CD14-positive monocyte (primary cell): ENCODE measurements at regions not wholly inside any gene's neighbourhood (a gene's known extent, or its start where the extent isn't known, plus 50 kb on each side); places are given as distances from the start of the nearest gene placed in this dataset.

Source experiments
- DNase-seq, 3 donors: peaks; one replicate each; pipeline ENCODE4 v3.0.0-alpha.2; 2011 to 2022
- H2AFZ ChIP-seq: 2 replicates; pipeline ENCODE4 v1.6.0; 2012; ENCODE audit warnings: mild to moderate bottlenecking, low read depth, low read length, inconsistent platforms; ENCODE audit not compliant: insufficient read depth, poor library complexity, severe bottlenecking
- H3K27ac ChIP-seq, 2 donors: 1 replicate in 1 of 2; 2 replicates in 1 of 2; pipeline ENCODE4 v1.5.1; 2012 to 2013; ENCODE audit warnings: low read length in 2 of 2, control low read depth in 1 of 2, inconsistent platforms in 1 of 2, low read depth in 1 of 2, mild to moderate bottlenecking in 1 of 2
- H3K27me3 ChIP-seq, 2 donors: one replicate each; pipeline versions ENCODE4 v1.6.0 to v1.6.1; 2011 to 2013; ENCODE audit warnings: low read length in 2 of 2; ENCODE audit not compliant: control insufficient read depth in 2 of 2, insufficient read depth in 2 of 2
- H3K36me3 ChIP-seq, 2 donors: replicated peaks in 1 of 2; 1 replicate in 1 of 2; 2 replicates in 1 of 2; pipeline versions ENCODE4 v1.5.1 to v1.6.1; 2012 to 2013; ENCODE audit warnings: low read length in 2 of 2, control low read depth in 1 of 2, inconsistent platforms in 1 of 2, mild to moderate bottlenecking in 1 of 2; ENCODE audit not compliant: insufficient read depth in 2 of 2, control insufficient read depth in 1 of 2
- H3K4me1 ChIP-seq, 2 donors: 1 replicate in 1 of 2; 2 replicates in 1 of 2; pipeline versions ENCODE4 v1.5.1 to v1.6.1; 2012 to 2013; ENCODE audit warnings: low read length in 2 of 2, control low read depth in 1 of 2, inconsistent platforms in 1 of 2, mild to moderate bottlenecking in 1 of 2, moderate library complexity in 1 of 2; ENCODE audit not compliant: insufficient read depth in 2 of 2, control insufficient read depth in 1 of 2
- H3K4me2 ChIP-seq: replicated peaks from 2 replicates; pipeline ENCODE3; 2012; ENCODE audit warnings: low read length, moderate library complexity, mild to moderate bottlenecking; ENCODE audit not compliant: poor library complexity, severe bottlenecking; ENCODE audit errors: extremely low read depth
- H3K4me3 ChIP-seq, 3 experiments: fragments of 200-600 bp in 1 of 3; sonication (generic) in 1 of 3; replicated peaks in 1 of 3; 1 replicate in 2 of 3; 2 replicates in 1 of 3; pipeline ENCODE4 v1.5.1; 2011 to 2013; ENCODE audit warnings: low read length in 3 of 3, mild to moderate bottlenecking in 3 of 3, control low read depth in 2 of 3, low read depth in 2 of 3, inconsistent platforms in 1 of 3, moderate library complexity in 1 of 3
- H3K79me2 ChIP-seq: 2 replicates; pipeline ENCODE4 v1.6.0; 2012; ENCODE audit warnings: mild to moderate bottlenecking, control low read depth, inconsistent platforms, low read length, moderate library complexity; ENCODE audit not compliant: insufficient read depth
- H3K9ac ChIP-seq: 2 replicates; pipeline ENCODE4 v1.6.0; 2017; ENCODE audit warnings: low read length, mild to moderate bottlenecking; ENCODE audit not compliant: insufficient read depth, poor library complexity, severe bottlenecking
- H3K9me3 ChIP-seq, 2 donors: replicated peaks in 1 of 2; 1 replicate in 1 of 2; 2 replicates in 1 of 2; pipeline versions ENCODE4 v1.5.1 to v1.6.1; 2012 to 2013; ENCODE audit warnings: low read length in 2 of 2, control low read depth in 1 of 2; ENCODE audit not compliant: control insufficient read depth in 1 of 2, insufficient read depth in 1 of 2
- H4K20me1 ChIP-seq: 2 replicates; pipeline ENCODE4 v1.6.0; 2012; ENCODE audit warnings: mild to moderate bottlenecking, low read length, control low read depth, moderate library complexity; ENCODE audit not compliant: insufficient read depth
- H3K27ac Mint-ChIP-seq, 7 donors: one replicate each; pipeline ENCODE4 v1.8.0; 2020; ENCODE audit warnings: mild to moderate bottlenecking in 7 of 7, mixed read lengths in 7 of 7, moderate library complexity in 6 of 7, inconsistent platforms in 2 of 7
- H3K27me3 Mint-ChIP-seq, 3 donors: one replicate each; pipeline ENCODE4 v1.8.0; 2021 to 2022; ENCODE audit warnings: low read depth in 3 of 3, mild to moderate bottlenecking in 3 of 3, mixed read lengths in 3 of 3, moderate library complexity in 3 of 3, inconsistent platforms in 1 of 3
- H3K36me3 Mint-ChIP-seq, 2 donors: one replicate each; pipeline ENCODE4 v1.8.0; 2020; ENCODE audit warnings: mixed read lengths in 2 of 2, inconsistent platforms in 1 of 2, mild to moderate bottlenecking in 1 of 2
- H3K4me1 Mint-ChIP-seq: one replicate; pipeline ENCODE4 v1.8.0; 2020; ENCODE audit warnings: mild to moderate bottlenecking, mixed read lengths
- H3K4me3 Mint-ChIP-seq, 2 donors: one replicate each; pipeline ENCODE4 v1.8.0; 2020; ENCODE audit warnings: mild to moderate bottlenecking in 2 of 2, mixed read lengths in 2 of 2, moderate library complexity in 1 of 2
- H3K9me3 Mint-ChIP-seq, 7 donors: one replicate each; pipeline ENCODE4 v1.8.0; 2020 to 2022; ENCODE audit warnings: mixed read lengths in 7 of 7, mild to moderate bottlenecking in 6 of 7, moderate library complexity in 6 of 7, inconsistent platforms in 2 of 7
- CTCF ChIP-seq: fragments of 200-600 bp; IDR thresholded peaks from one replicate; pipeline ENCODE4 v1.8.0; 2022; ENCODE audit warnings: antibody characterized with exemption, mild to moderate bottlenecking
- WGBS: methylation state at CpG from one replicate; pipeline ENCODE4 v1.1.5; 2013; ENCODE audit warnings: missing lambda C conversion rate; ENCODE audit not compliant: insufficient coverage; 5-methylcytosine and 5-hydroxymethylcytosine counted together
- intact Hi-C, 2 donors: fragments of 100-400 bp; cut with micrococcal nuclease; formaldehyde crosslinking; loops; one replicate each; pipeline versions ENCODE4 v1.15.0 to v1.15.1; 2023

DNA sequence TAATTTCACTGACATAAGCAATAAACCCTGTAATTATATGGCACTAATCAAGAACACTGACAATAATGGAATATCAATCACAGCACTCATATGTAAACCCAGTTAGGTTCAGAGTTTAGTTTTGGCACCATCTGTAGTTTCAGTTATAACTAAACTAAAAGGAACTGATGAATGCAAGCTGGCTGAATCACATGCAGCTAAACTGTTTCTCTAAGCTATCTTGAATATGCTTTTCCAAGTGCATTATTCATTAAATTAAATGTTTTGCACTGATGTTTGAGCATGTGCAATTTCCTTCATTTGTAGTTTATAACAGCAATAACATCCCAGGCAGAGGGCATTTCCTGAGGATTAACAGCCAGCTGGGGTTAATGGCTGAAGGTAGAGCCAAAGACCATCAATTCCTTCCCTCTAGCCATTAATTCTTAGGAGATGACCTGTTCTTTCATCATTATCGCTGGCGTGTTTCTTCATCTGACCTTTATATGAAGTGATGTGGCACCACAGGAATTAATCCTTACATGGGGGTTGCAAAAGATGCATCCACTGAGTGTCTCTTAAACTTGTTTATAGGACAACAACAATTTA is 562.8 kb upstream of the IGFBP7 start:
- Mint-ChIP-seq H3K27me3 (peaks cover 0 to 1% (median 0%) of the 10 kb centered on the region in 3 donors), H3K4me3 (no peak overlapping the region), H3K27ac (no peak overlapping the region), H3K9me3 (peaks cover 0 to 6% (median 3%) of the 10 kb centered on the region in 7 donors), H3K36me3 (no peaks in the 10 kb centered on the region), H3K4me1 (no peaks in the 10 kb centered on the region)
- H3K4me1 ChIP-seq, result no peaks in the 10 kb centered on the region
- H3K36me3 ChIP-seq, result no peaks in the 10 kb centered on the region
- H3K9ac ChIP-seq, result no peak overlapping the region
- no peak overlapping the region for H2AFZ ChIP-seq
- H3K27ac ChIP-seq, result no peak overlapping the region
- H4K20me1 ChIP-seq, result no peaks in the 10 kb centered on the region
- no CpG with 5 or more reads among the region's 2 CpGs for WGBS
- no peak for TF ChIP-seq CTCF
- H3K4me2 ChIP-seq, result no peak overlapping the region
- no peaks in the 10 kb centered on the region for H3K79me2 ChIP-seq
- no peaks in the 10 kb centered on the region for H3K27me3 ChIP-seq
- DNase-seq, result no peak
- H3K9me3 ChIP-seq, result no peaks in the 10 kb centered on the region
- H3K4me3 ChIP-seq, result no peak overlapping the region
- intact Hi-C loops, result no loop called here

GRCh38 chr4:57668621-57669020 is 558.4 kb upstream of the IGFBP7 start:
- no peak for TF ChIP-seq CTCF
- no peak overlapping the region for H3K4me3 Mint-ChIP-seq
- WGBS, result 25% methylated on average over 2 of the region's 2 CpGs

More at GRCh38 chr4:57668621-57669020, 558.4 kb upstream of the IGFBP7 start:
- Histone ChIP-seq H2AFZ (no peak overlapping the region), H3K9me3 (peaks cover 0 to 3% of the 10 kb centered on the region in 2 donors), H3K9ac (no peak overlapping the region), H3K4me2 (no peak overlapping the region), H3K4me1 (no peaks in the 10 kb centered on the region), H3K79me2 (no peaks in the 10 kb centered on the region), H4K20me1 (no peaks in the 10 kb centered on the region), H3K36me3 (no peaks in the 10 kb centered on the region), H3K4me3 (no peak overlapping the region), H3K27me3 (no peaks in the 10 kb centered on the region), H3K27ac (no peak overlapping the region)
- no peaks in the 10 kb centered on the region for H3K4me1 Mint-ChIP-seq
- H3K9me3 Mint-ChIP-seq, result peaks cover 0 to 3% (median 2%) of the 10 kb centered on the region in 7 donors
- peaks cover 0 to 1% (median 0%) of the 10 kb centered on the region in 3 donors for H3K27me3 Mint-ChIP-seq
- H3K36me3 Mint-ChIP-seq, result no peaks in the 10 kb centered on the region
- intact Hi-C loops, result no loop called here
- H3K27ac Mint-ChIP-seq, result no peak overlapping the region
- no peak for DNase-seq
